Hepatocyte (in vitro differentiated cells): ENCODE measurements at regions not wholly inside any gene's neighbourhood (a gene's known extent, or its start where the extent isn't known, plus 50 kb on each side); places are given as distances from the start of the nearest gene placed in this dataset.

ENCODE experiments used
- CTCF ChIP-seq: fragments of 200-600 bp; sonication (generic); IDR thresholded peaks from 2 replicates; pipeline ENCODE4 v1.5.1; 2016; ENCODE audit warnings: antibody characterized with exemption, mild to moderate bottlenecking; ENCODE audit not compliant: poor library complexity
- EZH2 ChIP-seq: fragments of 200-600 bp; sonication (generic); IDR thresholded peaks from 2 replicates; pipeline ENCODE4 v1.6.1; 2016; ENCODE audit warnings: antibody characterized with exemption, mild to moderate bottlenecking, borderline replicate concordance

GRCh38 chrX:66988331-66988730 lies 349.5 kb upstream of the EDA2R start:
- TF ChIP-seq CTCF (no peak), EZH2 (no peak)
